ENCODE measurements at regions not wholly inside any gene's neighbourhood (a gene's known extent, or its start where the extent isn't known, plus 50 kb on each side); places are given as distances from the start of the nearest gene placed in this dataset.

- no peak for TF ChIP-seq POLR2AphosphoS5 (IDR thresholded peaks at IDR 0.05; ENCODE audit: low read depth)
- TF ChIP-seq CTCF (conservative IDR thresholded peaks at IDR 0.05; ENCODE audit: low read depth in 2 of 2): no peak
- no peak for TF ChIP-seq EZH2 (IDR thresholded peaks at IDR 0.05; ENCODE audit: low read depth, unreplicated experiment)
- no peak for TF ChIP-seq ZNF114 (CRISPR knock-in tag; IDR thresholded peaks at IDR 0.05)
- TF ChIP-seq CREB1 (CRISPR knock-in tag; IDR thresholded peaks at IDR 0.05; ENCODE audit: low read depth): no peak
- TF ChIP-seq STAT1 (IDR thresholded peaks at IDR 0.05; ENCODE audit: unreplicated experiment): no peak
Observed at GRCh38 chr3:34889641-34890040, 749.7 kb upstream of the ARPP21 start.

All from GM23338 (cell line).